ENCODE measurements at regions not wholly inside any gene's neighbourhood (a gene's known extent, or its start where the extent isn't known, plus 50 kb on each side); places are given as distances from the start of the nearest gene placed in this dataset.

DNA sequence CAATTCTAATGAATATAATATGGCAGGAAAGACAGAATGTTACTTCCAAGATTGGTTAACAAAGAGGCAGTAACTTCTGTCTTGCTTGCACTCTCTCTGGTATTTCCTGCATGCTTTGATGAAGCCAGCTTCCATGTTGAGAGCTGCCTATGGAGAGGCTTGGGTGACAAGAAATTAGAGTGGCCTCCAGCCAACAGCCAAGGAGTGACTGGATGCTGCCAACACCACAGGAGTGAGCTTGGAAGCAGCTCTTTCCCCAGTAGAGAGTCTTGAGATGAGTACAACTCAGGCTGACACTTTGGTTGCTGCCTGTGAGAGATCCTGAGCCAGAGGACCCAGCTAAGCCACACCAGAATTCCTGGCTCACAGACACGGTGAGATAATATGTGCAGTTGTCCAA lies 183.1 kb downstream of the RMST start:
- H3K36me3 ChIP-seq (ENCODE audit: insufficient read depth, low read length), result no peaks in the 10 kb centered on the region
- H3K27me3 ChIP-seq (ENCODE audit: insufficient read depth, low read depth, low read length), result no peaks in the 10 kb centered on the region
- no peaks in the 10 kb centered on the region for H3K9me3 ChIP-seq (ENCODE audit: low read length)
- H3K9me2 ChIP-seq (ENCODE audit: insufficient read depth, low read length), result no peaks in the 10 kb centered on the region
- no peaks in the 10 kb centered on the region for H3K79me2 ChIP-seq (replicated peaks; ENCODE audit: insufficient read depth, low read length)
- no peaks in the 10 kb centered on the region for H3F3A ChIP-seq (ENCODE audit: insufficient read depth, low read length, poor library complexity, severe bottlenecking)
- H3K27ac ChIP-seq (ENCODE audit: low read length), result no peak overlapping the region
- H2AFZ ChIP-seq (ENCODE audit: low read depth, low read length), result no peak overlapping the region
- H4K20me1 ChIP-seq (ENCODE audit: insufficient read depth), result no peaks in the 10 kb centered on the region
- TF ChIP-seq MXI1 (conservative IDR thresholded peaks at IDR 0.05; ENCODE audit: poor library complexity, severe bottlenecking) (no peak), POLR2AphosphoS5 (IDR thresholded peaks at IDR 0.05) (no peak), RAD21 (conservative IDR thresholded peaks at IDR 0.05) (no peak), EZH2 (IDR thresholded peaks at IDR 0.05; ENCODE audit: borderline replicate concordance, insufficient read depth, low read length, poor library complexity, severe bottlenecking) (no peak), EP300 (conservative IDR thresholded peaks at IDR 0.05; ENCODE audit: poor library complexity, severe bottlenecking) (no peak), SMC3 (conservative IDR thresholded peaks at IDR 0.05; ENCODE audit: poor library complexity) (no peak), TAF1 (IDR thresholded peaks at IDR 0.05; ENCODE audit: low read depth) (no peak)
- TF ChIP-seq, protein P1, sequence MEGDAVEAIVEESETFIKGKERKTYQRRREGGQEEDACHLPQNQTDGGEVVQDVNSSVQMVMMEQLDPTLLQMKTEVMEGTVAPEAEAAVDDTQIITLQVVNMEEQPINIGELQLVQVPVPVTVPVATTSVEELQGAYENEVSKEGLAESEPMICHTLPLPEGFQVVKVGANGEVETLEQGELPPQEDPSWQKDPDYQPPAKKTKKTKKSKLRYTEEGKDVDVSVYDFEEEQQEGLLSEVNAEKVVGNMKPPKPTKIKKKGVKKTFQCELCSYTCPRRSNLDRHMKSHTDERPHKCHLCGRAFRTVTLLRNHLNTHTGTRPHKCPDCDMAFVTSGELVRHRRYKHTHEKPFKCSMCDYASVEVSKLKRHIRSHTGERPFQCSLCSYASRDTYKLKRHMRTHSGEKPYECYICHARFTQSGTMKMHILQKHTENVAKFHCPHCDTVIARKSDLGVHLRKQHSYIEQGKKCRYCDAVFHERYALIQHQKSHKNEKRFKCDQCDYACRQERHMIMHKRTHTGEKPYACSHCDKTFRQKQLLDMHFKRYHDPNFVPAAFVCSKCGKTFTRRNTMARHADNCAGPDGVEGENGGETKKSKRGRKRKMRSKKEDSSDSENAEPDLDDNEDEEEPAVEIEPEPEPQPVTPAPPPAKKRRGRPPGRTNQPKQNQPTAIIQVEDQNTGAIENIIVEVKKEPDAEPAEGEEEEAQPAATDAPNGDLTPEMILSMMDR (IDR thresholded peaks at IDR 0.05; ENCODE audit: poor library complexity, severe bottlenecking), result no peak
- TF ChIP-seq, protein P2, sequence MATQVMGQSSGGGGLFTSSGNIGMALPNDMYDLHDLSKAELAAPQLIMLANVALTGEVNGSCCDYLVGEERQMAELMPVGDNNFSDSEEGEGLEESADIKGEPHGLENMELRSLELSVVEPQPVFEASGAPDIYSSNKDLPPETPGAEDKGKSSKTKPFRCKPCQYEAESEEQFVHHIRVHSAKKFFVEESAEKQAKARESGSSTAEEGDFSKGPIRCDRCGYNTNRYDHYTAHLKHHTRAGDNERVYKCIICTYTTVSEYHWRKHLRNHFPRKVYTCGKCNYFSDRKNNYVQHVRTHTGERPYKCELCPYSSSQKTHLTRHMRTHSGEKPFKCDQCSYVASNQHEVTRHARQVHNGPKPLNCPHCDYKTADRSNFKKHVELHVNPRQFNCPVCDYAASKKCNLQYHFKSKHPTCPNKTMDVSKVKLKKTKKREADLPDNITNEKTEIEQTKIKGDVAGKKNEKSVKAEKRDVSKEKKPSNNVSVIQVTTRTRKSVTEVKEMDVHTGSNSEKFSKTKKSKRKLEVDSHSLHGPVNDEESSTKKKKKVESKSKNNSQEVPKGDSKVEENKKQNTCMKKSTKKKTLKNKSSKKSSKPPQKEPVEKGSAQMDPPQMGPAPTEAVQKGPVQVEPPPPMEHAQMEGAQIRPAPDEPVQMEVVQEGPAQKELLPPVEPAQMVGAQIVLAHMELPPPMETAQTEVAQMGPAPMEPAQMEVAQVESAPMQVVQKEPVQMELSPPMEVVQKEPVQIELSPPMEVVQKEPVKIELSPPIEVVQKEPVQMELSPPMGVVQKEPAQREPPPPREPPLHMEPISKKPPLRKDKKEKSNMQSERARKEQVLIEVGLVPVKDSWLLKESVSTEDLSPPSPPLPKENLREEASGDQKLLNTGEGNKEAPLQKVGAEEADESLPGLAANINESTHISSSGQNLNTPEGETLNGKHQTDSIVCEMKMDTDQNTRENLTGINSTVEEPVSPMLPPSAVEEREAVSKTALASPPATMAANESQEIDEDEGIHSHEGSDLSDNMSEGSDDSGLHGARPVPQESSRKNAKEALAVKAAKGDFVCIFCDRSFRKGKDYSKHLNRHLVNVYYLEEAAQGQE (IDR thresholded peaks at IDR 0.05; ENCODE audit: borderline replicate concordance), result no peak
- no peak overlapping the region for H3K9ac ChIP-seq (ENCODE audit: low read length)
- H3K4me3 ChIP-seq (ENCODE audit: low read length), result no peak overlapping the region
- H3K4me2 ChIP-seq (ENCODE audit: low read length), result no peak overlapping the region

DNA sequence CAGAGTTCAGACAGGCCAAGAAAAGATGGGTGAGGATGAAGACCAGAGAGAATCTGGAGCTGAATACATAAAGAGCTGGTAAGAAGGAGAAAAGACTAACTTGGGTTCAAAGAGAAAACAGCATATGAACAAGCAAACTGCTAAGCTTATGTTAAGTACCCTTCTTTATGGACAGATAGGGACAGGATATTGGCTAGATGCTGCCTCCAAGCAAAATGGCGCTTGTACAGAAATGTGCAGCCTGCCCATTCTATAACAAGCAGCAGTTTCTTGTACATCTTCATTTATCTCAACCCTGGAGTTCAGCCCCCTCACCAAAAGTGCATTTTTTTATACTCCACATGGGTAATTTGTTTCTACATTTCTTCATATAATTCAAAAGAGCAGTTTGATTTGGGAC lies 184.5 kb downstream of the RMST start:
- no peaks in the 10 kb centered on the region for H3K9me3 ChIP-seq (ENCODE audit: low read length)
- no peaks in the 10 kb centered on the region for H3F3A ChIP-seq (ENCODE audit: insufficient read depth, low read length, poor library complexity, severe bottlenecking)
- H3K27me3 ChIP-seq (ENCODE audit: insufficient read depth, low read depth, low read length), result no peaks in the 10 kb centered on the region
- no peaks in the 10 kb centered on the region for H3K79me2 ChIP-seq (replicated peaks; ENCODE audit: insufficient read depth, low read length)
- no peak overlapping the region for H3K4me3 ChIP-seq (ENCODE audit: low read length)
- no peak overlapping the region for H3K4me2 ChIP-seq (ENCODE audit: low read length)
- no peak overlapping the region for H3K27ac ChIP-seq (ENCODE audit: low read length)
- no peaks in the 10 kb centered on the region for H3K9me2 ChIP-seq (ENCODE audit: insufficient read depth, low read length)
- no peaks in the 10 kb centered on the region for H3K36me3 ChIP-seq (ENCODE audit: insufficient read depth, low read length)
- H3K9ac ChIP-seq (ENCODE audit: low read length), result no peak overlapping the region
- no peak overlapping the region for H2AFZ ChIP-seq (ENCODE audit: low read depth, low read length)
- TF ChIP-seq, protein P1 (IDR thresholded peaks at IDR 0.05; ENCODE audit: poor library complexity, severe bottlenecking), result no peak
- TF ChIP-seq MXI1 (conservative IDR thresholded peaks at IDR 0.05; ENCODE audit: poor library complexity, severe bottlenecking) (no peak), EZH2 (IDR thresholded peaks at IDR 0.05; ENCODE audit: borderline replicate concordance, insufficient read depth, low read length, poor library complexity, severe bottlenecking) (no peak), RAD21 (conservative IDR thresholded peaks at IDR 0.05) (no peak), SMC3 (conservative IDR thresholded peaks at IDR 0.05; ENCODE audit: poor library complexity) (no peak), TAF1 (IDR thresholded peaks at IDR 0.05; ENCODE audit: low read depth) (no peak), EP300 (conservative IDR thresholded peaks at IDR 0.05; ENCODE audit: poor library complexity, severe bottlenecking) (no peak), POLR2AphosphoS5 (IDR thresholded peaks at IDR 0.05) (no peak)
- TF ChIP-seq, protein P2 (IDR thresholded peaks at IDR 0.05; ENCODE audit: borderline replicate concordance), result no peak
- no peaks in the 10 kb centered on the region for H4K20me1 ChIP-seq (ENCODE audit: insufficient read depth)

Measured in neural cell (in vitro differentiated cells).